ENCODE measurements at regions not wholly inside any gene's neighbourhood (a gene's known extent, or its start where the extent isn't known, plus 50 kb on each side); places are given as distances from the start of the nearest gene placed in this dataset.

- H3K4me1 ChIP-seq (ENCODE audit: insufficient read depth, low read length): no peaks in the 10 kb centered on the region
- no peaks in the 10 kb centered on the region for H3K9me3 ChIP-seq (ENCODE audit: insufficient read depth, low read depth, low read length)
- no peak overlapping the region for H3K27ac ChIP-seq (ENCODE audit: low read length)
- H3K9ac ChIP-seq (ENCODE audit: low read depth, low read length): no peak overlapping the region
- no peaks in the 10 kb centered on the region for H3K36me3 ChIP-seq (ENCODE audit: insufficient read depth, low read depth, low read length)
- no peak overlapping the region for H3K4me3 ChIP-seq (ENCODE audit: low read length)
- H3K27me3 ChIP-seq (ENCODE audit: insufficient read depth, low read length): no peaks in the 10 kb centered on the region
Measured at GRCh38 chr1:65486613-65487012, 66.1 kb downstream of the LEPR start.

DNA sequence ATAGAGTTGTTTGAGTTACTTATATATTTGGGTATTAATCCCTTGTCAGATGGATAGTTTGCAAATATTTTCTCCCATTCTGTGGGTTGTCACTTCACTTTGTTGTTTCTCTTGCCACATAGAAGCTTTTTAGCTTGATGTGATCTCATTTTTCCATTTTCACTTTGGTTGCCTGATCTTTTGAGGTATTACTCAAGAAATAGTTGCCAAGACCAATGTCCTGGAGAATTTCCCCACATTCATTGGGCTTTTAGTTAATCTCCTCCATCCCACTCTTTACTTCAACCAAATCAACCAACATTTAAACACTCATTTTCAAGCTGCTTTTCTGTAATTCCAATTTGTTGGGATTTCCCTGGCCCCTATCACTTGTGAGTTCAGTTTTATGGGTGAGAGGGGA, 69.0 kb downstream of the LEPR start:
- Histone ChIP-seq H3K27ac (ENCODE audit: low read length) (no peak overlapping the region), H3K27me3 (ENCODE audit: insufficient read depth, low read length) (no peaks in the 10 kb centered on the region), H3K9me3 (ENCODE audit: insufficient read depth, low read depth, low read length) (no peaks in the 10 kb centered on the region), H3K36me3 (ENCODE audit: insufficient read depth, low read depth, low read length) (no peaks in the 10 kb centered on the region), H3K9ac (ENCODE audit: low read depth, low read length) (no peak overlapping the region), H3K4me1 (ENCODE audit: insufficient read depth, low read length) (no peaks in the 10 kb centered on the region), H3K4me3 (ENCODE audit: low read length) (no peak overlapping the region)

DNA sequence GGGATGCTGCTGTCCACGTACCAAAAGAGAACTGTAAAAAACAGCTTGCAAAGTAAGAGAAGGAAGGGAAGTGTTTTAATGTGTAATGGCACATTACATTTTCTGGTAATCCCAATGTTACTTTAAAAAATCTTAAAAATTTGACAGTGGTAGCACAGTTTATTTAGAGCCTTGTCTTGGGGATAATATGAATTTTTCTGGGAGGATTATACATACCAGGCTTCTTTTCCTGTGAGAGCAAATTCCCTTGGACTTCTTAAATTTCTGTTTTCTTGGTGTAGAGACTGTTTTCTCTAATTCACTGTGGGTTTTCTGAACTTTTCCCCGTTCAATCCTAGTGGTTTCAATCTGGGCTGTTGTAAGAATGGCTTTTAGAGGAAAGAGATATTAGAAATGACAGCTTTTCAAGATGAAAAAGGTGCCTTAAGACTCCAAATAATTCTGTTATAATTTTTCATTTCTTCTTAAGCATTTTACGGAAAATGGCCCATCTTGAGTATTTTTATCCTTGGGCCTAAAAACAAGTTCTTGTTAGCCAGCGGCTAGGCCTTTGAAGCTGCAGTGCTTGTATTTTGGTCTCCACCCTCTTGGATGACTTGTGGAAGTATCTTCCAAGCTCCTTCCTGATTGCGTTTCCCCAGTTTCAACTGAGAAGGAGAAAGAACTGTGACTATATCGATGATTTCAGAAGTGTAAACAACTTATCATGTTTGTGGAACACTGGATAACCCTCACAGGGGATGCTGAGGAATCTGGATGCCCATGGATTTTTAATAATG, 70.0 kb downstream of the LEPR start:
- H3K4me3 ChIP-seq (ENCODE audit: low read length): no peak overlapping the region
- no peaks in the 10 kb centered on the region for H3K9me3 ChIP-seq (ENCODE audit: insufficient read depth, low read depth, low read length)
- no peaks in the 10 kb centered on the region for H3K27me3 ChIP-seq (ENCODE audit: insufficient read depth, low read length)
- no peaks in the 10 kb centered on the region for H3K4me1 ChIP-seq (ENCODE audit: insufficient read depth, low read length)
- H3K36me3 ChIP-seq (ENCODE audit: insufficient read depth, low read depth, low read length): no peaks in the 10 kb centered on the region
- H3K9ac ChIP-seq (ENCODE audit: low read depth, low read length): no peak overlapping the region
- H3K27ac ChIP-seq (ENCODE audit: low read length): no peak overlapping the region

DNA sequence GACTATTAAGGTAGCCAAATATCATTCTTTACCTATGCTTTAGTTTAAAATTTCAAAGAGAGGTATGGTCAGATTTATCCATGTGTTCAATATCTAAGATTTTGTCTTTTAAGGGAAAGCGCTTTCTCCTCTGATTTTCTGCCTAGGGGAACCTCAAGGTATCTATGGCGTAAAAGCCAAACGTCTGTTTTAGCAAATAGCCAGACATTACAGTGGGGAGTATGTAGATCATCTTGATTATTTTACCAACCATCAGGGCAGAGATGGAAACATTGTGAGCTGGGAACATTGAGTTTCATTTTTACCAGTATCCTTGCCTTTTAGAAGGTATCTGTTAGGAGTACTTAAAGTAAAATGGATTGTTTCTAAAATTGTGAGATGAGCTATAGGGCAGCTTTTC, 71.0 kb downstream of the LEPR start:
- Histone ChIP-seq H3K36me3 (ENCODE audit: insufficient read depth, low read depth, low read length) (no peaks in the 10 kb centered on the region), H3K27me3 (ENCODE audit: insufficient read depth, low read length) (no peaks in the 10 kb centered on the region), H3K27ac (ENCODE audit: low read length) (no peak overlapping the region), H3K4me1 (ENCODE audit: insufficient read depth, low read length) (no peaks in the 10 kb centered on the region), H3K4me3 (ENCODE audit: low read length) (no peak overlapping the region), H3K9ac (ENCODE audit: low read depth, low read length) (no peak overlapping the region), H3K9me3 (ENCODE audit: insufficient read depth, low read depth, low read length) (no peaks in the 10 kb centered on the region)

DNA sequence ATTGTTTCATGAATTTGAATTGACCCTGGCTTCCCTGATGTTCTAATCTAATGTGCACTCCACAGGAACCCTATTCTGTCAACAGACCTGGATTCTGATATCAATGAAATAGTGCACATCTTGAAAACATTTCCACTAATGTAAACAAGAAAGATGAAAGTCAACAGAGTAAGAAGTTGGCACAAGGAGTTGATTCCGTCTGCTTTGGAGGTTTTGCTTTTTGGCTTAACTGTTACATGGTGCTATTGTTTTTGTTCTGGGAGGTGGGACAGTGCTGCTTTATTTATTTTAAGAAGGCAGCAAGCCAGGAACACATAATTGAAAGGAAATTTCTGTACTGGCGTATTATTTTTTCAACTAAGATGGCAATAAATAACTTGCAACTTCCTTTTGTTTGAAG, 73.3 kb downstream of the LEPR start:
- Histone ChIP-seq H3K27ac (ENCODE audit: low read length) (no peak overlapping the region), H3K9ac (ENCODE audit: low read depth, low read length) (no peak overlapping the region), H3K27me3 (ENCODE audit: insufficient read depth, low read length) (no peaks in the 10 kb centered on the region), H3K36me3 (ENCODE audit: insufficient read depth, low read depth, low read length) (no peaks in the 10 kb centered on the region), H3K4me3 (ENCODE audit: low read length) (no peak overlapping the region), H3K9me3 (ENCODE audit: insufficient read depth, low read depth, low read length) (no peaks in the 10 kb centered on the region), H3K4me1 (ENCODE audit: insufficient read depth, low read length) (no peaks in the 10 kb centered on the region)

DNA sequence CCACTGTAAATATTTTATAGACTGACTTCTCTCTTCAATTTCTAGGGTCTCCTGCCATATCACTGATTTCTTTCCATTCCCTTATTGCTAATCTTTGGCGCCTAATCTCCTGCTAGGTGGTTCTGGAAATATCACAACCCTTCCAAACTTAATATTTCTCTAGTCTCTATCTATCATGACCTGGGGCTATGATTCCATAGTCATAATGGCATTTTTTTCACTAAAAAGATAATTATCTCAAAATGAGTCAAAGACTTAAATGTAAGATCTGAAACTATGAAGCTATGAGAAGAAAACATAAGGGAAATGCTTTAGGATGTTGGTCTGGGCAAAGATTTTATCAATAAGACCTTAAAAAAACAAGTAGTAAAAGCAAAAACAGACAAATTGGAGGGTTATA, 74.2 kb downstream of the LEPR start:
- H3K9me3 ChIP-seq (ENCODE audit: insufficient read depth, low read depth, low read length): no peaks in the 10 kb centered on the region
- H3K27me3 ChIP-seq (ENCODE audit: insufficient read depth, low read length): no peaks in the 10 kb centered on the region
- H3K9ac ChIP-seq (ENCODE audit: low read depth, low read length): no peak overlapping the region
- H3K4me1 ChIP-seq (ENCODE audit: insufficient read depth, low read length): no peaks in the 10 kb centered on the region
- no peak overlapping the region for H3K4me3 ChIP-seq (ENCODE audit: low read length)
- H3K36me3 ChIP-seq (ENCODE audit: insufficient read depth, low read depth, low read length): no peaks in the 10 kb centered on the region
- no peak overlapping the region for H3K27ac ChIP-seq (ENCODE audit: low read length)

- Histone ChIP-seq H3K9ac (ENCODE audit: low read depth, low read length) (no peak overlapping the region), H3K4me1 (ENCODE audit: insufficient read depth, low read length) (no peaks in the 10 kb centered on the region), H3K9me3 (ENCODE audit: insufficient read depth, low read depth, low read length) (no peaks in the 10 kb centered on the region), H3K36me3 (ENCODE audit: insufficient read depth, low read depth, low read length) (no peaks in the 10 kb centered on the region), H3K27ac (ENCODE audit: low read length) (no peak overlapping the region), H3K4me3 (ENCODE audit: low read length) (no peak overlapping the region), H3K27me3 (ENCODE audit: insufficient read depth, low read length) (no peaks in the 10 kb centered on the region)
Measured at GRCh38 chr1:65495137-65495536, 74.7 kb downstream of the LEPR start.

- Histone ChIP-seq H3K4me3 (ENCODE audit: low read length) (no peak overlapping the region), H3K27me3 (ENCODE audit: insufficient read depth, low read length) (no peaks in the 10 kb centered on the region), H3K9me3 (ENCODE audit: insufficient read depth, low read depth, low read length) (no peaks in the 10 kb centered on the region), H3K4me1 (ENCODE audit: insufficient read depth, low read length) (no peaks in the 10 kb centered on the region), H3K27ac (ENCODE audit: low read length) (no peak overlapping the region), H3K9ac (ENCODE audit: low read depth, low read length) (no peak overlapping the region), H3K36me3 (ENCODE audit: insufficient read depth, low read depth, low read length) (no peaks in the 10 kb centered on the region)
Measured at GRCh38 chr1:65497256-65497830, 76.9 kb downstream of the LEPR start.

- Histone ChIP-seq H3K9me3 (ENCODE audit: insufficient read depth, low read depth, low read length) (no peaks in the 10 kb centered on the region), H3K4me1 (ENCODE audit: insufficient read depth, low read length) (no peaks in the 10 kb centered on the region), H3K9ac (ENCODE audit: low read depth, low read length) (no peak overlapping the region), H3K36me3 (ENCODE audit: insufficient read depth, low read depth, low read length) (no peaks in the 10 kb centered on the region), H3K27ac (ENCODE audit: low read length) (no peak overlapping the region), H3K27me3 (ENCODE audit: insufficient read depth, low read length) (no peaks in the 10 kb centered on the region), H3K4me3 (ENCODE audit: low read length) (no peak overlapping the region)
Measured at GRCh38 chr1:65503427-65503826, 83.0 kb downstream of the LEPR start.

GRCh38 chr1:65504263-65504662, 83.8 kb downstream of the LEPR start:
- Histone ChIP-seq H3K27ac (ENCODE audit: low read length) (no peak overlapping the region), H3K36me3 (ENCODE audit: insufficient read depth, low read depth, low read length) (no peaks in the 10 kb centered on the region), H3K4me1 (ENCODE audit: insufficient read depth, low read length) (no peaks in the 10 kb centered on the region), H3K9me3 (ENCODE audit: insufficient read depth, low read depth, low read length) (no peaks in the 10 kb centered on the region), H3K9ac (ENCODE audit: low read depth, low read length) (no peak overlapping the region), H3K27me3 (ENCODE audit: insufficient read depth, low read length) (no peaks in the 10 kb centered on the region), H3K4me3 (ENCODE audit: low read length) (no peak overlapping the region)

- H3K9ac ChIP-seq (ENCODE audit: low read depth, low read length): no peak overlapping the region
- H3K9me3 ChIP-seq (ENCODE audit: insufficient read depth, low read depth, low read length): no peaks in the 10 kb centered on the region
- no peak overlapping the region for H3K4me3 ChIP-seq (ENCODE audit: low read length)
- no peak overlapping the region for H3K27ac ChIP-seq (ENCODE audit: low read length)
- no peaks in the 10 kb centered on the region; the same call in 1 of the 2 replicates for H3K4me1 ChIP-seq (ENCODE audit: insufficient read depth, low read length)
- H3K36me3 ChIP-seq (ENCODE audit: insufficient read depth, low read depth, low read length): no peaks in the 10 kb centered on the region
- no peaks in the 10 kb centered on the region for H3K27me3 ChIP-seq (ENCODE audit: insufficient read depth, low read length)
Measured at GRCh38 chr1:65505547-65506300, 85.3 kb downstream of the LEPR start.

DNA sequence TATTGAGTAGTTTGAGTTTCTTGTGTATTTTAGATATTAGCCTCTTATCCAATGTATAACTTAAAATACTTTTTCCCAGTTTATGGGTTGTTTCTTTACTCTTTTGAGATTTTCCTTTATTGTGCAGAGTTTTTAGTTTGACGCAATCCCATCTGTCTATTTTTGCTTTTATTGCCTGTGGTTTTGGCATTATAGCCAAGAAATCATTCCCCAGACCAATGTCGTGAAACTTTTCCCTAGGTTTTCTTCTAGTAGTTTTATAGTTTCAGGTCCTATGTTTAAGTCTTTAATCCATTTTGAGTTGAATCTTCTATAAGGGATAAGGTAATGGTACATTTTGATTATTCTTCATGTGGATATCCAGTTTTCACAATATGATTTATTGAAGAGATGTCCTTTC, 87.6 kb downstream of the LEPR start:
- Histone ChIP-seq H3K4me3 (ENCODE audit: low read length) (no peak overlapping the region), H3K36me3 (ENCODE audit: insufficient read depth, low read depth, low read length) (no peaks in the 10 kb centered on the region), H3K4me1 (ENCODE audit: insufficient read depth, low read length) (no peaks in the 10 kb centered on the region; the same call in 1 of the 2 replicates), H3K27me3 (ENCODE audit: insufficient read depth, low read length) (no peaks in the 10 kb centered on the region), H3K27ac (ENCODE audit: low read length) (no peak overlapping the region), H3K9ac (ENCODE audit: low read depth, low read length) (no peak overlapping the region), H3K9me3 (ENCODE audit: insufficient read depth, low read depth, low read length) (no peaks in the 10 kb centered on the region)
